K562 (cell line): ENCODE measurements at regions not wholly inside any gene's neighbourhood (a gene's known extent, or its start where the extent isn't known, plus 50 kb on each side); places are given as distances from the start of the nearest gene placed in this dataset.

Source experiments
- ATAC-seq: fragments of 200-7000 bp; cut with Tn5 transposase; 3 replicates; pipeline ENCODE4 v1.9.1; 2020; ENCODE audit warnings: moderate library complexity
- BruUV-seq: library from RNA; stranded (reverse); fragments of 400-500 nt; replicated peaks from 2 replicates; lab custom pipeline; 2021; lab: Mats Ljungman, UMichigan
- CTCF ChIA-PET: fragments of 300-600 bp; formaldehyde crosslinking; extraction: SDS; loops from one replicate; lab custom pipeline; 2021; ENCODE audit warnings: low intra/inter-chr PET ratio; lab: Yijun Ruan, JAX
- POLR2A ChIA-PET: fragments of 300-600, 350-650 bp; sonication (Branson Sonifier 250); formaldehyde crosslinking; extraction: SDS; loops from one replicate; lab custom pipeline; 2021; ENCODE audit warnings: antibody characterized with exemption, inconsistent platforms; lab: Yijun Ruan, JAX
- DNase-seq, 4 experiments: peaks; one replicate each; pipeline versions ENCODE4 v3.0.0 to v3.0.0-alpha.2; 2011 to 2018; ENCODE audit warnings: low spot score in 3 of 4, mixed read lengths in 3 of 4; ENCODE audit errors: extremely low read depth in 1 of 4
- FAIRE-seq: peaks from 2 replicates; lab custom pipeline; 2011; peaks lifted over from hg19 to GRCh38; lab: Jason Lieb, UNC
- H2AFZ ChIP-seq: 2 replicates; pipeline ENCODE4 v1.6.0; 2011; ENCODE audit warnings: low read depth, low read length, control low read depth, inconsistent platforms
- H3K27ac ChIP-seq: fragments of 200-600 bp; 3 replicates; pipeline ENCODE4 v1.8.0; 2011; ENCODE audit warnings: low read depth, mild to moderate bottlenecking, control low read depth, inconsistent platforms, low read length, moderate library complexity, mixed read lengths; ENCODE audit errors: extremely low read depth
- H3K27me3 ChIP-seq, 2 experiments: fragments of 300-600 bp in 1 of 2; 2 replicates in 1 of 2; 3 replicates in 1 of 2; pipeline versions ENCODE4 v1.6.0 to v1.8.0; 2011; ENCODE audit warnings: inconsistent platforms in 2 of 2, low read length in 2 of 2, mild to moderate bottlenecking in 1 of 2, mixed read lengths in 1 of 2, moderate library complexity in 1 of 2; ENCODE audit not compliant: control insufficient read depth in 2 of 2, insufficient read depth in 2 of 2
- H3K36me3 ChIP-seq: fragments of 300-600 bp; 3 replicates; pipeline ENCODE4 v1.8.0; 2011; ENCODE audit warnings: mild to moderate bottlenecking, low read length, inconsistent platforms; ENCODE audit not compliant: control insufficient read depth, insufficient read depth
- H3K4me1 ChIP-seq, 2 experiments: fragments of 200-600 bp in 1 of 2; replicated peaks in 1 of 2; 2 replicates in 1 of 2; 3 replicates in 1 of 2; pipeline versions ENCODE4 v1.5.1 to v1.8.0; 2011; ENCODE audit warnings: inconsistent platforms in 2 of 2, low read length in 2 of 2, mild to moderate bottlenecking in 1 of 2, mixed read lengths in 1 of 2, moderate library complexity in 1 of 2; ENCODE audit not compliant: control insufficient read depth in 2 of 2, insufficient read depth in 2 of 2
- H3K4me2 ChIP-seq: 2 replicates; pipeline ENCODE4 v1.6.1; 2011; ENCODE audit warnings: low read length, control low read depth, inconsistent platforms, mixed read lengths; ENCODE audit not compliant: insufficient read depth
- H3K4me3 ChIP-seq: fragments of 200-600 bp; sonication (generic), shearing (Covaris generic); 2 replicates; pipeline ENCODE4 v1.5.1; 2016; ENCODE audit warnings: control low read depth, inconsistent platforms
- H3K79me2 ChIP-seq: fragments of 200-600 bp; 3 replicates; pipeline ENCODE4 v1.8.0; 2011; ENCODE audit warnings: low read length, inconsistent platforms; ENCODE audit not compliant: control insufficient read depth, insufficient read depth
- H3K9ac ChIP-seq, 2 experiments: 2 replicates each; pipeline versions ENCODE4 v1.6.0 to v1.6.1; 2011; ENCODE audit warnings: low read depth in 2 of 2, low read length in 2 of 2, control low read depth in 1 of 2, inconsistent platforms in 1 of 2, mild to moderate bottlenecking in 1 of 2, mixed read lengths in 1 of 2; ENCODE audit not compliant: insufficient read depth in 1 of 2
- H3K9me1 ChIP-seq: one replicate; pipeline ENCODE4 v1.6.0; 2011; ENCODE audit warnings: inconsistent platforms, mild to moderate bottlenecking, low read length, moderate library complexity; ENCODE audit not compliant: control insufficient read depth, insufficient read depth
- H3K9me3 ChIP-seq: replicated peaks from 2 replicates; pipeline ENCODE4 v1.5.1; 2011; ENCODE audit warnings: low read depth, low read length, inconsistent platforms; ENCODE audit not compliant: control insufficient read depth, insufficient read depth
- H4K20me1 ChIP-seq: replicated peaks from 2 replicates; pipeline ENCODE4 v1.6.1; 2011; ENCODE audit warnings: low read length, inconsistent platforms, mixed read lengths; ENCODE audit not compliant: control insufficient read depth, insufficient read depth
- C11orf30 ChIP-seq: fragments of 450-650 bp; IDR thresholded peaks from 2 replicates; pipeline ENCODE4 v1.6.1; 2016; ENCODE audit warnings: low read depth, mild to moderate bottlenecking
- GTF2E2 ChIP-seq: fragments of 200-800 bp; sonication (Bioruptor generic); IDR thresholded peaks from 2 replicates; pipeline ENCODE4 v1.6.1; 2016; ENCODE audit warnings: missing genetic modification characterization, missing compliant biosample characterization
- MAFK ChIP-seq: IDR thresholded peaks from 2 replicates; pipeline ENCODE4 v1.6.1; 2011; ENCODE audit warnings: low read length, improper control_type of control experiment
- SIN3A ChIP-seq, 2 experiments: fragments of 150-350 bp in 1 of 2; IDR thresholded peaks; 2 replicates each; pipeline ENCODE4 v1.6.1; 2011 to 2016; ENCODE audit warnings: borderline replicate concordance in 2 of 2, low read depth in 2 of 2, low read length in 2 of 2, mild to moderate bottlenecking in 2 of 2, moderate library complexity in 2 of 2; ENCODE audit not compliant: control insufficient read depth in 1 of 2
- SMAD3 ChIP-seq: fragments of 450-650 bp; formaldehyde crosslinking; conservative IDR thresholded peaks from 2 replicates; pipeline ENCODE4 v1.4.0; 2020; ENCODE audit warnings: mild to moderate bottlenecking
- SMARCE1 ChIP-seq: fragments of 450-650 bp; IDR thresholded peaks from 2 replicates; pipeline ENCODE4 v1.7.1; 2016; ENCODE audit warnings: mild to moderate bottlenecking
- TCF7L2 ChIP-seq: fragments of 150-350 bp; IDR thresholded peaks from 2 replicates; pipeline ENCODE4 v1.6.1; 2016; ENCODE audit warnings: low read depth, mild to moderate bottlenecking, low read length, moderate library complexity
- ZNF165 ChIP-seq: fragments of 250-450 bp; sonication (Bioruptor Pico); IDR thresholded peaks from 2 replicates; pipeline ENCODE4 v1.4.0; 2020; ENCODE audit warnings: borderline replicate concordance
- ZNF184 ChIP-seq: sonication (generic); formaldehyde crosslinking; IDR thresholded peaks from 2 replicates; pipeline ENCODE4 v1.5.0; 2020; ENCODE audit warnings: missing genetic modification reagents
- ZNF280A ChIP-seq: fragments of 450-650 bp; IDR thresholded peaks from 2 replicates; pipeline ENCODE4 v1.6.1; 2018; ENCODE audit warnings: mild to moderate bottlenecking, low read depth; ENCODE audit not compliant: partially characterized antibody
- ZNF316 ChIP-seq: fragments of 450-650 bp; IDR thresholded peaks from 2 replicates; pipeline ENCODE4 v1.6.1; 2016
- ZNF449 ChIP-seq: fragments of 250-450 bp; sonication (Bioruptor Pico); IDR thresholded peaks from 2 replicates; pipeline ENCODE4 v1.8.0; 2022; ENCODE audit warnings: moderate library complexity, mild to moderate bottlenecking, inconsistent platforms
- ZNF655 ChIP-seq: fragments of 250-450 bp; sonication (Bioruptor Pico); IDR thresholded peaks from 2 replicates; pipeline ENCODE4 v1.5.0; 2021
- ZNF780A ChIP-seq: fragments of 250-450 bp; sonication (Bioruptor Pico); IDR thresholded peaks from 2 replicates; pipeline ENCODE4 v1.5.0; 2021; ENCODE audit warnings: mild to moderate bottlenecking
- WGBS: fragments of 100-300 bp; shearing (Covaris generic); methylation state at CpG from one replicate; pipeline ENCODE4 v1.1.6; 2016; ENCODE audit warnings: low coverage, mixed read lengths; ENCODE audit not compliant: insufficient coverage; ENCODE audit errors: missing lambda C conversion rate; 5-methylcytosine and 5-hydroxymethylcytosine counted together
- in situ Hi-C: fragments of 300-500 bp; cut with MboI; formaldehyde crosslinking; loops from 4 replicates; pipeline ENCODE4 v1.15.0; 2018; ENCODE audit warnings: inconsistent platforms, mixed read lengths
- intact Hi-C: fragments of 100-400 bp; cut with micrococcal nuclease; formaldehyde crosslinking; loops from 2 replicates; pipeline ENCODE4 v1.14.2; 2022

GRCh38 chr9:19637084-19637483 lies 151.8 kb downstream of the SLC24A2 start:
- TF ChIP-seq ZNF280A, result no peak
- no peak for TF ChIP-seq ZNF184 (CRISPR knock-in tag)
- TF ChIP-seq, all 486 proteins: peak for 0
- no peak overlapping the region for H3K4me2 ChIP-seq
- no peak overlapping the region for H3K9ac ChIP-seq
- in situ Hi-C loops, result no loop called here
- no peaks in the 10 kb centered on the region for H3K79me2 ChIP-seq
- 30% methylated on average over 5 of the region's 5 CpGs for WGBS
- H3K9me1 ChIP-seq, result no peaks in the 10 kb centered on the region
- ChIA-PET CTCF (no interaction called here), POLR2A (no interaction called here)
- H4K20me1 ChIP-seq, result no peaks in the 10 kb centered on the region
- H3K36me3 ChIP-seq, result no peaks in the 10 kb centered on the region
- DNase-seq (no peak), FAIRE-seq (no peak), ATAC-seq (no peak)
- H3K4me1 ChIP-seq, result no peaks in the 10 kb centered on the region; a peak in 1 of 5 replicates
- no TSS peak for BruUV-seq
- H3K27ac ChIP-seq, result no peak overlapping the region
- H3K4me3 ChIP-seq, result no peak overlapping the region
- no peaks in the 10 kb centered on the region for H3K27me3 ChIP-seq
- intact Hi-C loops, result no loop called here
- no peaks in the 10 kb centered on the region for H3K9me3 ChIP-seq
- H2AFZ ChIP-seq, result no peak overlapping the region

GRCh38 chr9:19634881-19635280 lies 154.0 kb downstream of the SLC24A2 start:
- ATAC-seq, result no peak
- no peak for TF ChIP-seq ZNF780A (CRISPR knock-in tag)
- no peak for TF ChIP-seq SMARCE1
- no peak for TF ChIP-seq SMAD3
- TF ChIP-seq ZNF316, result 0 out of 2 replicates have a peak, but pooled peaks have one; percentile 4
- peak; percentile 16; the same call in 1 of the 2 replicates for TF ChIP-seq C11orf30
- no peak for TF ChIP-seq MAFK
- no peak for TF ChIP-seq GTF2E2 (tag)
- TF ChIP-seq TCF7L2, result no peak
- TF ChIP-seq ZNF449 (CRISPR knock-in tag), result no peak
- no peak for TF ChIP-seq ZNF655
- no peak for TF ChIP-seq ZNF165 (CRISPR knock-in tag)
- TF ChIP-seq SIN3A (IDR thresholded peaks at IDR 0.05; ENCODE audit: borderline replicate concordance in 2 of 2, control insufficient read depth in 1 of 2, low read depth in 2 of 2, low read length in 2 of 2), result no peak

More at GRCh38 chr9:19634881-19635280, 154.0 kb downstream of the SLC24A2 start:
- H3K27ac ChIP-seq, result no peak overlapping the region
- POLR2A ChIA-PET, result no interaction called here
- WGBS, result 20% methylated on average over 2 of the region's 2 CpGs
- H3K9ac ChIP-seq, result no peak overlapping the region
- H3K9me1 ChIP-seq, result no peaks in the 10 kb centered on the region
- BruUV-seq, result no TSS peak
- H2AFZ ChIP-seq, result no peak overlapping the region
- H3K4me1 ChIP-seq, result no peaks in the 10 kb centered on the region; a peak in 2 of 5 replicates
- no peaks in the 10 kb centered on the region for H3K79me2 ChIP-seq
- DNase-seq, result no peak
- no peaks in the 10 kb centered on the region for H3K36me3 ChIP-seq
- H3K9me3 ChIP-seq, result no peaks in the 10 kb centered on the region
- intact Hi-C loops (no loop called here), in situ Hi-C loops (no loop called here)
- no peak overlapping the region for H3K4me2 ChIP-seq
- H3K4me3 ChIP-seq, result no peak overlapping the region
- H4K20me1 ChIP-seq, result no peaks in the 10 kb centered on the region
- FAIRE-seq, result no peak
- no peaks in the 10 kb centered on the region for H3K27me3 ChIP-seq
- CTCF ChIA-PET, result no interaction called here
